Breast epithelium (tissue), 4 donors: ENCODE measurements at regions not wholly inside any gene's neighbourhood (a gene's known extent, or its start where the extent isn't known, plus 50 kb on each side); places are given as distances from the start of the nearest gene placed in this dataset.

Experiments
- DNase-seq, 2 donors: peaks; one replicate each; pipeline ENCODE4 v3.0.0-alpha.2; 2019; ENCODE audit warnings: low spot score in 2 of 2
- H3K27ac ChIP-seq, 2 donors: fragments of 200-600 bp; sonication (generic) in 1 of 2; one replicate each; pipeline ENCODE4 v1.5.1; 2016 to 2019; ENCODE audit warnings: mild to moderate bottlenecking in 1 of 2
- H3K27me3 ChIP-seq, 2 donors: fragments of 200-600 bp; sonication (generic) in 1 of 2; one replicate each; pipeline versions ENCODE4 v1.5.1 to v1.6.0; 2017 to 2019; ENCODE audit warnings: control low read depth in 1 of 2, mild to moderate bottlenecking in 1 of 2
- H3K36me3 ChIP-seq: fragments of 200-600 bp; one replicate; pipeline ENCODE4 v1.5.1; 2019
- H3K4me1 ChIP-seq, 2 donors: fragments of 200-600 bp; sonication (generic); one replicate each; pipeline ENCODE4 v1.5.1; 2016 to 2019; ENCODE audit warnings: control low read depth in 1 of 2
- H3K4me3 ChIP-seq, 3 donors: fragments of 200-600 bp; sonication (generic); 1 replicate in 2 of 3; 2 replicates in 1 of 3; pipeline ENCODE4 v1.5.1; 2016 to 2019; ENCODE audit warnings: mild to moderate bottlenecking in 3 of 3, moderate library complexity in 2 of 3
- H3K9me3 ChIP-seq, 2 donors: fragments of 200-600 bp; sonication (generic) in 1 of 2; one replicate each; pipeline ENCODE4 v1.5.1; 2016 to 2019; ENCODE audit warnings: control low read depth in 1 of 2
- CTCF ChIP-seq, 3 donors: fragments of 450-650 bp; IDR thresholded peaks; one replicate each; pipeline ENCODE4 v1.5.1; 2016 to 2017; ENCODE audit warnings: antibody characterized with exemption in 3 of 3, mild to moderate bottlenecking in 3 of 3, moderate library complexity in 3 of 3
- POLR2A ChIP-seq: fragments of 450-650 bp; IDR thresholded peaks from one replicate; pipeline ENCODE4 v1.6.1; 2016; ENCODE audit warnings: antibody characterized with exemption, mild to moderate bottlenecking, moderate library complexity
- POLR2AphosphoS5 ChIP-seq, 3 donors: sonication (generic); formaldehyde crosslinking; IDR thresholded peaks; one replicate each; pipeline ENCODE4 v1.6.1; 2017; ENCODE audit warnings: antibody characterized with exemption in 3 of 3
- intact Hi-C: fragments of 100-400 bp; cut with DNase I; formaldehyde crosslinking; loops from one replicate; pipeline ENCODE4 v1.15.1; 2023; ENCODE audit warnings: low total_unique reads

GRCh38 chr1:222926566-222926965 lies 111.7 kb downstream of the DISP1 start:
- H3K27ac ChIP-seq, result no peak overlapping the region

GRCh38 chr1:222927031-222927430 lies 112.2 kb downstream of the DISP1 start:
- no peak for TF ChIP-seq POLR2AphosphoS5 (IDR thresholded peaks at IDR 0.05)
- TF ChIP-seq CTCF (IDR thresholded peaks at IDR 0.05), result no peak
- TF ChIP-seq POLR2A, result no peak
- Histone ChIP-seq H3K4me3 (no peak overlapping the region), H3K27ac (no peak overlapping the region), H3K9me3 (no peaks in the 10 kb centered on the region), H3K4me1 (no peaks in the 10 kb centered on the region), H3K36me3 (no peaks in the 10 kb centered on the region), H3K27me3 (no peaks in the 10 kb centered on the region)
- DNase-seq, result no peak
- intact Hi-C loops, result no loop called here

More at GRCh38 chr1:222926566-222926965, 111.7 kb downstream of the DISP1 start:
- H3K9me3 ChIP-seq, result no peaks in the 10 kb centered on the region
- no peaks in the 10 kb centered on the region for H3K27me3 ChIP-seq
- intact Hi-C loops, result no loop called here
- no peaks in the 10 kb centered on the region for H3K4me1 ChIP-seq
- H3K36me3 ChIP-seq, result no peaks in the 10 kb centered on the region
- no peak overlapping the region for H3K4me3 ChIP-seq
- TF ChIP-seq POLR2AphosphoS5 (IDR thresholded peaks at IDR 0.05) (no peak), POLR2A (no peak), CTCF (IDR thresholded peaks at IDR 0.05) (no peak)
- DNase-seq, result no peak

- TF ChIP-seq POLR2AphosphoS5 (IDR thresholded peaks at IDR 0.05), result no peak
- no peak for TF ChIP-seq POLR2A
- TF ChIP-seq CTCF (IDR thresholded peaks at IDR 0.05), result no peak
- intact Hi-C loops, result no loop called here
- Histone ChIP-seq H3K9me3 (no peaks in the 10 kb centered on the region), H3K4me3 (peak overlapping the region; percentile 3 to 26 (median 11)), H3K36me3 (no peaks in the 10 kb centered on the region), H3K4me1 (no peaks in the 10 kb centered on the region), H3K27ac (peak overlapping the region in 1 of 2 donors; percentile 20), H3K27me3 (no peaks in the 10 kb centered on the region)
- no peak for DNase-seq
Measured at GRCh38 chr1:222928212-222928611, 113.4 kb downstream of the DISP1 start.

- no peak overlapping the region for H3K27ac ChIP-seq
Measured at GRCh38 chr1:222930070-222930469, 115.2 kb downstream of the DISP1 start.

GRCh38 chr1:222931023-222931422 lies 116.2 kb downstream of the DISP1 start:
- Histone ChIP-seq H3K27ac (no peak overlapping the region), H3K9me3 (no peaks in the 10 kb centered on the region), H3K27me3 (no peaks in the 10 kb centered on the region), H3K4me1 (no peaks in the 10 kb centered on the region), H3K36me3 (no peaks in the 10 kb centered on the region), H3K4me3 (no peak overlapping the region)
- intact Hi-C loops, result no loop called here
- TF ChIP-seq CTCF (IDR thresholded peaks at IDR 0.05), result no peak
- TF ChIP-seq POLR2AphosphoS5 (IDR thresholded peaks at IDR 0.05), result no peak
- no peak for TF ChIP-seq POLR2A
- DNase-seq, result no peak

More at GRCh38 chr1:222930070-222930469, 115.2 kb downstream of the DISP1 start:
- no peaks in the 10 kb centered on the region for H3K36me3 ChIP-seq
- intact Hi-C loops, result no loop called here
- no peaks in the 10 kb centered on the region for H3K9me3 ChIP-seq
- TF ChIP-seq CTCF (IDR thresholded peaks at IDR 0.05) (no peak), POLR2AphosphoS5 (IDR thresholded peaks at IDR 0.05) (no peak), POLR2A (no peak)
- no peak overlapping the region for H3K4me3 ChIP-seq
- no peaks in the 10 kb centered on the region for H3K4me1 ChIP-seq
- DNase-seq, result no peak
- H3K27me3 ChIP-seq, result no peaks in the 10 kb centered on the region
